Fibroblast of the aortic adventitia (primary cell): ENCODE measurements at regions not wholly inside any gene's neighbourhood (a gene's known extent, or its start where the extent isn't known, plus 50 kb on each side); places are given as distances from the start of the nearest gene placed in this dataset.

Experiments used
- DNase-seq: peaks from one replicate; pipeline ENCODE4 v3.0.0-alpha.2; 2010; ENCODE audit warnings: low read depth
- H3K4me3 ChIP-seq: 2 replicates; pipeline ENCODE4 v1.5.1; 2011; ENCODE audit warnings: low read depth, mild to moderate bottlenecking, control low read depth, low read length, moderate library complexity
- CTCF ChIP-seq: IDR thresholded peaks from 2 replicates; pipeline ENCODE4 v1.5.1; 2011; ENCODE audit warnings: mild to moderate bottlenecking, low read length, control low read depth, inconsistent platforms; ENCODE audit not compliant: insufficient read depth

GRCh38 chr15:29490747-29491471, 221.3 kb upstream of the NSMCE3 start:
- DNase-seq, result no peak
- TF ChIP-seq CTCF, result no peak
- no peak overlapping the region for H3K4me3 ChIP-seq

GRCh38 chr15:29480949-29481348, 211.3 kb upstream of the NSMCE3 start:
- DNase-seq, result no peak
- no peak overlapping the region for H3K4me3 ChIP-seq
- no peak for TF ChIP-seq CTCF

GRCh38 chr15:29480278-29480677, 210.7 kb upstream of the NSMCE3 start:
- DNase-seq, result no peak
- TF ChIP-seq CTCF, result no peak

GRCh38 chr15:29477256-29477655, 207.6 kb upstream of the NSMCE3 start:
- H3K4me3 ChIP-seq, result no peak overlapping the region
- no peak for TF ChIP-seq CTCF
- DNase-seq, result no peak

More at GRCh38 chr15:29480278-29480677, 210.7 kb upstream of the NSMCE3 start:
- no peak overlapping the region for H3K4me3 ChIP-seq

- H3K4me3 ChIP-seq, result no peak overlapping the region
- no peak for DNase-seq
- no peak for TF ChIP-seq CTCF
These were observed 207.0 kb upstream of the NSMCE3 start for GRCh38 chr15:29476503-29477080.

- H3K4me3 ChIP-seq, result no peak overlapping the region
- no peak for DNase-seq
- no peak for TF ChIP-seq CTCF
These were observed 205.5 kb upstream of the NSMCE3 start for GRCh38 chr15:29475096-29475495.

- no peak overlapping the region for H3K4me3 ChIP-seq
- no peak for DNase-seq
- TF ChIP-seq CTCF, result no peak
These were observed 204.0 kb upstream of the NSMCE3 start for GRCh38 chr15:29473621-29474105.
